GM23338 (cell line): ENCODE measurements at regions not wholly inside any gene's neighbourhood (a gene's known extent, or its start where the extent isn't known, plus 50 kb on each side); places are given as distances from the start of the nearest gene placed in this dataset.

Experiments
- ATAC-seq: fragments of 200-7000 bp; cut with Tn5 transposase; 3 replicates; pipeline ENCODE4 v1.9.1; 2020
- DNase-seq: peaks from one replicate; pipeline ENCODE4 v3.0.0-alpha.2; 2015; ENCODE audit warnings: low spot score
- H2AFZ ChIP-seq: fragments of 200-600 bp; sonication (generic); 2 replicates; pipeline ENCODE4 v1.8.0; 2016; ENCODE audit warnings: antibody characterized with exemption, mild to moderate bottlenecking, moderate library complexity
- H3F3A ChIP-seq: fragments of 200-600 bp; sonication (generic); replicated peaks from 2 replicates; pipeline ENCODE4 v1.8.0; 2017; ENCODE audit warnings: antibody characterized with exemption, mixed run types, low read depth
- H3K27ac ChIP-seq: fragments of 200-600 bp; sonication (generic); 2 replicates; pipeline ENCODE4 v1.6.1; 2016; ENCODE audit warnings: low read depth
- H3K27me3 ChIP-seq: fragments of 200-600 bp; sonication (generic); 2 replicates; pipeline ENCODE4 v1.8.0; 2016; ENCODE audit warnings: mild to moderate bottlenecking, mixed run types, moderate library complexity; ENCODE audit not compliant: insufficient read depth
- H3K36me3 ChIP-seq: fragments of 200-600 bp; sonication (generic); 2 replicates; pipeline ENCODE4 v1.8.0; 2016; ENCODE audit warnings: mild to moderate bottlenecking; ENCODE audit not compliant: insufficient read depth
- H3K4me1 ChIP-seq: fragments of 200-600 bp; sonication (generic); 2 replicates; pipeline ENCODE4 v1.8.0; 2016; ENCODE audit warnings: mild to moderate bottlenecking, moderate library complexity; ENCODE audit not compliant: insufficient read depth
- H3K4me2 ChIP-seq: fragments of 200-600 bp; sonication (generic); 2 replicates; pipeline ENCODE4 v1.7.1; 2017; ENCODE audit warnings: mixed run types
- H3K4me3 ChIP-seq: fragments of 200-600 bp; sonication (generic); 2 replicates; pipeline ENCODE4 v1.6.1; 2016; ENCODE audit warnings: mixed run types
- H3K79me2 ChIP-seq: fragments of 200-600 bp; sonication (generic); replicated peaks from 2 replicates; pipeline ENCODE4 v1.8.0; 2017; ENCODE audit warnings: mild to moderate bottlenecking; ENCODE audit not compliant: insufficient read depth
- H3K9me2 ChIP-seq: fragments of 200-600 bp; sonication (generic); 2 replicates; pipeline ENCODE4 v1.8.0; 2017; ENCODE audit not compliant: insufficient read depth
- H4K20me1 ChIP-seq: fragments of 200-600 bp; sonication (generic); replicated peaks from 2 replicates; pipeline ENCODE4 v1.8.0; 2017; ENCODE audit warnings: mild to moderate bottlenecking; ENCODE audit not compliant: insufficient read depth
- H3K27ac Mint-ChIP-seq: 2 replicates; pipeline ENCODE4 v1.8.0; 2020; ENCODE audit warnings: inconsistent platforms, mild to moderate bottlenecking, moderate library complexity, mixed read lengths
- H3K27me3 Mint-ChIP-seq: 3 replicates; pipeline ENCODE4 v1.8.0; 2022; ENCODE audit warnings: low read depth, mild to moderate bottlenecking, moderate library complexity, mixed read lengths, inconsistent platforms; ENCODE audit not compliant: insufficient read depth, poor library complexity
- H3K36me3 Mint-ChIP-seq: 3 replicates; pipeline ENCODE4 v1.8.0; 2021; ENCODE audit warnings: low read depth, mild to moderate bottlenecking, inconsistent platforms, moderate library complexity, mixed read lengths
- H3K4me1 Mint-ChIP-seq: 3 replicates; pipeline ENCODE4 v1.8.0; 2020; ENCODE audit warnings: mild to moderate bottlenecking, inconsistent platforms, mixed read lengths
- H3K4me3 Mint-ChIP-seq: 3 replicates; pipeline ENCODE4 v1.8.0; 2021; ENCODE audit warnings: moderate library complexity, mild to moderate bottlenecking, inconsistent platforms, mixed read lengths
- H3K9me3 Mint-ChIP-seq: 3 replicates; pipeline ENCODE4 v1.8.0; 2020; ENCODE audit warnings: moderate library complexity, mild to moderate bottlenecking, inconsistent platforms, mixed read lengths
- CREB1 ChIP-seq: fragments of 250-450 bp; sonication (Bioruptor Pico); IDR thresholded peaks from 2 replicates; pipeline ENCODE4 v1.5.0; 2020; ENCODE audit warnings: low read depth, mild to moderate bottlenecking, moderate library complexity
- CTCF ChIP-seq, 2 experiments: fragments of 200-600 bp in 1 of 2; sonication (generic) in 1 of 2; conservative IDR thresholded peaks; 2 replicates each; pipeline versions ENCODE4 v1.5.1 to v1.6.1; 2016 to 2017; ENCODE audit warnings: antibody characterized with exemption in 2 of 2, low read depth in 2 of 2, mild to moderate bottlenecking in 2 of 2, moderate library complexity in 1 of 2
- ETS1 ChIP-seq: IDR thresholded peaks from 2 replicates; pipeline ENCODE4 v1.6.1; 2016; ENCODE audit warnings: antibody characterized with exemption
- EZH2 ChIP-seq: fragments of 200-600 bp; sonication (generic); IDR thresholded peaks from one replicate; pipeline ENCODE4 v1.8.0; 2017; ENCODE audit warnings: antibody characterized with exemption, mild to moderate bottlenecking, low read depth; ENCODE audit not compliant: unreplicated experiment
- JUNB ChIP-seq: IDR thresholded peaks from one replicate; pipeline ENCODE4 v1.6.1; 2016; ENCODE audit warnings: antibody characterized with exemption; ENCODE audit not compliant: unreplicated experiment
- NANOG ChIP-seq: IDR thresholded peaks from 2 replicates; pipeline ENCODE4 v1.6.1; 2016; ENCODE audit warnings: antibody characterized with exemption, borderline replicate concordance
- POLR2AphosphoS5 ChIP-seq: IDR thresholded peaks from 2 replicates; pipeline ENCODE4 v1.6.1; 2016; ENCODE audit warnings: antibody characterized with exemption, low read depth
- REST ChIP-seq: IDR thresholded peaks from one replicate; pipeline ENCODE4 v1.6.1; 2018; ENCODE audit warnings: antibody characterized with exemption; ENCODE audit not compliant: unreplicated experiment
- STAT1 ChIP-seq: IDR thresholded peaks from one replicate; pipeline ENCODE4 v1.6.1; 2016; ENCODE audit warnings: antibody characterized with exemption; ENCODE audit not compliant: unreplicated experiment
- ZNF114 ChIP-seq: fragments of 250-450 bp; sonication (Bioruptor Pico); IDR thresholded peaks from 2 replicates; pipeline ENCODE4 v1.5.0; 2020; ENCODE audit warnings: mild to moderate bottlenecking, moderate library complexity
- ZNF462 ChIP-seq: fragments of 250-450 bp; sonication (Bioruptor Pico); IDR thresholded peaks from 2 replicates; pipeline ENCODE4 v1.5.0; 2020; ENCODE audit warnings: mild to moderate bottlenecking, moderate library complexity

GRCh38 chr1:230543085-230543484, 99.2 kb upstream of the COG2 start (continued):
- no peak for TF ChIP-seq CTCF (conservative IDR thresholded peaks at IDR 0.05; ENCODE audit: low read depth in 2 of 2)

- H3K4me1 ChIP-seq: no peaks in the 10 kb centered on the region
- Mint-ChIP-seq H3K4me3 (no peak overlapping the region), H3K27me3 (no peaks in the 10 kb centered on the region), H3K27ac (no peak overlapping the region), H3K36me3 (no peaks in the 10 kb centered on the region), H3K9me3 (no peaks in the 10 kb centered on the region), H3K4me1 (peaks cover 3% of the 10 kb centered on the region; the same call in 2 of the 3 replicates)
- no peak overlapping the region for H3K27ac ChIP-seq
- H3K4me2 ChIP-seq: no peak overlapping the region
- peaks cover 20% of the 10 kb centered on the region; the same call in 1 of the 2 replicates for H3K9me2 ChIP-seq
- ATAC-seq (no peak), DNase-seq (no peak)
- H3F3A ChIP-seq: no peaks in the 10 kb centered on the region
- no peaks in the 10 kb centered on the region for H4K20me1 ChIP-seq
- no peaks in the 10 kb centered on the region for H3K27me3 ChIP-seq
- no peak overlapping the region for H3K4me3 ChIP-seq
- no peak overlapping the region for H2AFZ ChIP-seq
- no peaks in the 10 kb centered on the region for H3K79me2 ChIP-seq
- H3K36me3 ChIP-seq: no peaks in the 10 kb centered on the region
- TF ChIP-seq JUNB (no peak), ETS1 (no peak), ZNF462 (no peak), CREB1 (CRISPR knock-in tag) (no peak), REST (no peak), ZNF114 (CRISPR knock-in tag) (no peak), STAT1 (no peak), NANOG (no peak), CTCF (conservative IDR thresholded peaks at IDR 0.05; ENCODE audit: low read depth in 2 of 2) (no peak), POLR2AphosphoS5 (no peak), EZH2 (no peak)
Observed at GRCh38 chr1:230542681-230543080, 99.6 kb upstream of the COG2 start.
